Stimulated activated memory B cell treated with anti-CD40 and anti-IgM and Interleukin-4, amounts not matched to agents 10 μg/mL and 1 μg/mL and 100 μg/mL, for 72 hours (primary cell): ENCODE measurements at regions not wholly inside any gene's neighbourhood (a gene's known extent, or its start where the extent isn't known, plus 50 kb on each side); places are given as distances from the start of the nearest gene placed in this dataset.
"Not testable (repeated sequence)": the region's sequence is repeated elsewhere in the genome, so short reads cannot be mapped to it uniquely, and the experiment has no call there.

ENCODE experiments used
- ATAC-seq: fragments of 150-1000 bp; cut with Tn5 transposase; 2 replicates; pipeline ENCODE4 v1.10.0; 2021
- H3K27ac Mint-ChIP-seq: one replicate; pipeline ENCODE4 v1.8.0; 2022; ENCODE audit warnings: mild to moderate bottlenecking, mixed read lengths
- H3K27me3 Mint-ChIP-seq: one replicate; pipeline ENCODE4 v1.8.0; 2022; ENCODE audit warnings: mixed read lengths
- H3K36me3 Mint-ChIP-seq: one replicate; pipeline ENCODE4 v1.8.0; 2022; ENCODE audit warnings: mixed read lengths
- H3K4me1 Mint-ChIP-seq: one replicate; pipeline ENCODE4 v1.8.0; 2022; ENCODE audit warnings: mixed read lengths
- H3K4me3 Mint-ChIP-seq: one replicate; pipeline ENCODE4 v1.8.0; 2022; ENCODE audit warnings: mild to moderate bottlenecking, moderate library complexity, mixed read lengths
- H3K9me3 Mint-ChIP-seq: one replicate; pipeline ENCODE4 v1.8.0; 2022; ENCODE audit warnings: mixed read lengths

GRCh38 chr10:44571701-44572100 is 186.8 kb upstream of the CXCL12 start:
- Mint-ChIP-seq H3K27ac (no peak overlapping the region), H3K4me1 (no peaks in the 10 kb centered on the region)

DNA sequence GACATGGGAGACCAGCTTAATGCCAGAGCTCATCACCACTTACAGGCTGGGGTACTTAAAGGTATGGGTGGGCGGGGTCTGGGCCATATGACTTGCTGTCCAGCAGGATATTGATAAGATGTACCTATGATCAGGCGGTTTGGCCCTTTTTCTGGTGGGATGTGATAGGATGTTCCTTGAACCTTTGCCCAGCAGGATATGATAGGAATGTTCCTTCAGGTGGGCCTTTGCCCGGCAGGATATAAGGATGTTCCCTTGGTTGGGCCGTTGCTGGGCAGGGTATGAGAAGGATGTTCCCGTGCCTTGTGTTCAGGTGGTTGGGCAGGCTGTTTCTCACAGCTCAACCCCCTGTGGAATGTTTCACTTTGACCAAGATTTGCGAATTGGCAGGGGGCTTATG is 187.2 kb upstream of the CXCL12 start:
- no peak for ATAC-seq
- no peak overlapping the region for H3K27ac Mint-ChIP-seq
- H3K4me1 Mint-ChIP-seq = no peaks in the 10 kb centered on the region
- H3K36me3 Mint-ChIP-seq = no peaks in the 10 kb centered on the region
- H3K4me3 Mint-ChIP-seq = no peak overlapping the region
- peaks cover 3% of the 10 kb centered on the region for H3K9me3 Mint-ChIP-seq
- H3K27me3 Mint-ChIP-seq = no peaks in the 10 kb centered on the region

More at GRCh38 chr10:44571701-44572100, 186.8 kb upstream of the CXCL12 start:
- Mint-ChIP-seq H3K36me3 (no peaks in the 10 kb centered on the region), H3K4me3 (no peak overlapping the region), H3K9me3 (peaks cover 3% of the 10 kb centered on the region), H3K27me3 (no peaks in the 10 kb centered on the region)
- no peak for ATAC-seq

DNA sequence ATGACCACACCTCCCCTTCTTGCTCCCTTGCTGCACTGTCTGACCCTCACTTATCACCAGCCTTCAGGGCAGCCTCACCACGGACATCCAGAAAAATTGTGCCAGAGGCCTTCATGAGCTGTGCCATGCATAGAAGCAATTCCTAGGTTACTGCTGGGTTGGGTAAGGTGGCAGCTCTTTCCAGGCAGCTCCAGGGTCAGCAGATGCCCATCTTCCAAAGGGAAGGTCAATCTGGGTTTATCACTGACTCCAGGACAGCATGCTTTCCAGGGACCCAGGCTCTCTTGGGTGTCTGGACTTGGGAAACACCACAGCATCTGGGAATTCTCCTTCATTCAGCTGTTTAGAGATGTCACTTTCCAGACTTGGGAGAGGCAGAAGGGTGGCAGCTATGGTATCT is 188.9 kb upstream of the CXCL12 start:
- Mint-ChIP-seq H3K9me3 (peaks cover 3% of the 10 kb centered on the region), H3K4me1 (no peaks in the 10 kb centered on the region), H3K4me3 (no peak overlapping the region), H3K27me3 (no peaks in the 10 kb centered on the region), H3K27ac (no peak overlapping the region), H3K36me3 (no peaks in the 10 kb centered on the region)
- ATAC-seq = no peak

DNA sequence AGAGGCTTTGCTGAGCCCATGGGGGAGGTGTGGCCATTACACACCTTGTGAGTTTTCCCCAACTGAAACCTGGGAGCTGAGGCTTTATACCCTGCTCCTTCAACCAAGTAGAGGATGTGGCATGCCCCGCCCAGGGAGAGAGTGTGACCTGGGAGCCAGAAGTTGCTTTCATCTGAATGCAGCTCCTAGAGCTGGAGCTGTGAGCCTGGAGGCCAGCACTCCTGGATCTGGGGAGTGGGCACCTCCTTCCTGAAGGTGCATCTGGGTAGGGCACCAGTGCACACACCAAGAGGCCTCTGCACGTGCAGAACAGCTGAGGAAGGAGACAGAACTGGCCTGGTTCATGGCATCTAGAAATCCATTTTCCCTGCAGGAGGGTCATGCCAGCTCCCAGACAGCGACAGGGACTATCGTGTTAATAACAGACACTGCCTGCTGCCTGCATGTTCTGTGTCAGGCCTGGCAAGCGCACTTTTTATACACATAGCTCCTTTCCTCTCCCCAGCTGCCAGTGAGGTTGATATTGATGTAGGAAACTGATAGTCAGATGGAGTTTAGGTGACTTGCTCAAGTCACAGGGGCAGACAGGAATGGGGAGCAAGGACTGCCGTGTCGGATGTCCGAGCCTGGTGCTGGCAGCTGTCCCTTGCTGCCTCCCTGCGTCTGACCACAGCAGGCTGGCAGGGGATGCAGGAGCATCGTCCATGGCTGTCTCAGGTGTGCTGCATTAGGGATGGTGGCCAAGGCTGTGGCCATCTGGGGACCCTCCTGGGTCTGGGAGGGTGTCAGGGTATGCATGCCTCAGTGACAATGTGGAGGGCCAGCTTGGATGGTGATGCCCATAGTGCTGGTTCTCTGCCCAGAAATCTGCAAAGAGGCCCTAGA is 189.9 kb upstream of the CXCL12 start:
- H3K4me3 Mint-ChIP-seq = no peak overlapping the region
- no peaks in the 10 kb centered on the region for H3K36me3 Mint-ChIP-seq

DNA sequence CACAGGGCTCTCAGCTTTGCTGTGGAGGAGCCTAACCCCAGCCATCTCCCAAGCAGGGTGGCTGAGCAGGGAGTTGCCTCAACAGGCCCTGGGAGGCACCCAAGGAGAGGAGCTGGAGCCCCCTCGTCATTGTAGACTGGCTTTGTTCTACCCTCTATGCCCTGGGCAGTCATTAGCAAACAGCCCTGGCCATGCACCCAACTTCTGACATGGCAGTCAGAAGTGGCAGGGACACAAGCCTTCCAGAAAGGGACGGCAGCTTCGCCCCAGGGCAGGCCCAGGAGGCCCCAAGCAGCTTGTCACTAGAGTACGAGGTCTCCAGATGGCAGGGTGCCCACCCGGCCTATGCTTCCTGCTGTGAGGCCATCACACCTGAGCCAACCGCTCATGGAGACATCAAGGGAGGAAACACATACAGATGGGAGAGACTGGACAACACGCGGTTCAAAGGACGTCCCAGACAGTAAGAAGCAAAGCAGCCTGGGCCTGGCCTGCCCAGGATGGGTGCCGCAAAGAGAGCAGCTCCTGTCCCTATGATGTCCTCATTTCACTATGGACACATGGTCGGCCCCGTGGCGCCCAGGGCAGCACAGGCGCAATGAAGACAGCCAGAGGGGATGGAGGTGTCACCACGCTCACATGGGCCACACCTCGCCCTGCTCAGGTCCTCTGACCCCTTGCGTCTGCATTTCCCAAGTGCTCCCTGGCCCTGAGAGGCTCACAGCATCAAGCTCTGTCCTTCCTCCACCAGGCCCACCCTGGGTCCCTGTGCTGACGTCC is 190.9 kb upstream of the CXCL12 start:
- Mint-ChIP-seq H3K36me3 (no peaks in the 10 kb centered on the region), H3K9me3 (peaks cover 6% of the 10 kb centered on the region), H3K4me3 (no peak overlapping the region), H3K4me1 (no peaks in the 10 kb centered on the region), H3K27me3 (no peaks in the 10 kb centered on the region), H3K27ac (no peak overlapping the region)
- ATAC-seq = no peak

More for the DNA sequence above, 189.9 kb upstream of the CXCL12 start:
- H3K27me3 Mint-ChIP-seq = no peaks in the 10 kb centered on the region
- H3K9me3 Mint-ChIP-seq = peaks cover 6% of the 10 kb centered on the region
- no peaks in the 10 kb centered on the region for H3K4me1 Mint-ChIP-seq
- no peak for ATAC-seq
- no peak overlapping the region for H3K27ac Mint-ChIP-seq

- Mint-ChIP-seq H3K36me3 (no peaks in the 10 kb centered on the region), H3K4me1 (no peaks in the 10 kb centered on the region), H3K4me3 (no peak overlapping the region), H3K9me3 (peaks cover 5% of the 10 kb centered on the region), H3K27ac (no peak overlapping the region), H3K27me3 (no peaks in the 10 kb centered on the region)
- no peak for ATAC-seq
Measured at GRCh38 chr10:44576702-44577191, 191.8 kb upstream of the CXCL12 start.

DNA sequence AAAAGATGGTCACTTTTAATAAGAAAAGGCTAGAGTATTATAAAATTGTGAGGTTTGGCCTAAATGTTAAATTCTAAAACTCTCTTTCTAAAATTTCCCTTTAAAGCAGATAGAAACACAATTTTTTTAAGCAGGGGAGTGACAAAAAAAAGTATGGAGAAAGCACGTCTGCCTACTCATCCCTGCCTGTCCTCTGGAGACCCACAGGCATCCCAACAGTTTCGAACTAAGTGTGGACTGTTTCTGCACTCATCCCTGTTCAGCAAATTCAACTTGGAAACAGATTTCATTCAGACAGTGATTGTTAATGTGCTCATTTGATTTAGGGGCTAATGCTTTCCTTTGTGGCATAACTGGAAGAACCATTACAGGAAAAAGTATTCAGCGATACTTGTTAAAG is 192.6 kb upstream of the CXCL12 start:
- no peak for ATAC-seq
- no peak overlapping the region for H3K4me3 Mint-ChIP-seq
- H3K36me3 Mint-ChIP-seq = no peaks in the 10 kb centered on the region
- no peaks in the 10 kb centered on the region for H3K27me3 Mint-ChIP-seq
- H3K27ac Mint-ChIP-seq = no peak overlapping the region
- H3K4me1 Mint-ChIP-seq = no peaks in the 10 kb centered on the region
- peaks cover 3% of the 10 kb centered on the region for H3K9me3 Mint-ChIP-seq

DNA sequence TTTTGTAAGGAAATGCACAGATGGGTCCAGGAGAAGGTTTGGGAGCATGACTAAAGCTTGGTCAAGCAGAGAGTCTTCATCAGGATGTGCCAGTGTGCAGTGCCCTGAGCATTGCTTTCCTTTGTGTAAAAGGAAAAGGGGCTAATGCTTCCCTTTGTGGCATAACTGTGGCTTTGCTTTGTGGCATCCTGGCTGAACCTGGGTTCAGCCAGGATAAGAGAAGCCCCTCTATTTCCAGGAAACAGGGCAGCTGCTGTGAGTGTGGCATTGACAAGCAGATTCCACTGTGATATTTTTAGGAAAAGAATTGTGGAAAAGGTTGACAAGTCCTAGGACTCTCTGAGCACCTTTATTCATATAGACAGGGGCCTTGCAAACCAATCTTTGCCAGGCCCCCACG is 193.4 kb upstream of the CXCL12 start:
- no peak for ATAC-seq
- Mint-ChIP-seq H3K27me3 (no peaks in the 10 kb centered on the region), H3K4me1 (no peaks in the 10 kb centered on the region), H3K36me3 (no peaks in the 10 kb centered on the region), H3K27ac (no peak overlapping the region), H3K4me3 (no peak overlapping the region), H3K9me3 (peaks cover 3% of the 10 kb centered on the region)

- not testable (repeated sequence) for H3K9me3 Mint-ChIP-seq, H3K4me3 Mint-ChIP-seq, H3K27ac Mint-ChIP-seq, ATAC-seq, H3K4me1 Mint-ChIP-seq, H3K27me3 Mint-ChIP-seq, H3K36me3 Mint-ChIP-seq
Measured at GRCh38 chr10:44578963-44579362, 194.1 kb upstream of the CXCL12 start.

DNA sequence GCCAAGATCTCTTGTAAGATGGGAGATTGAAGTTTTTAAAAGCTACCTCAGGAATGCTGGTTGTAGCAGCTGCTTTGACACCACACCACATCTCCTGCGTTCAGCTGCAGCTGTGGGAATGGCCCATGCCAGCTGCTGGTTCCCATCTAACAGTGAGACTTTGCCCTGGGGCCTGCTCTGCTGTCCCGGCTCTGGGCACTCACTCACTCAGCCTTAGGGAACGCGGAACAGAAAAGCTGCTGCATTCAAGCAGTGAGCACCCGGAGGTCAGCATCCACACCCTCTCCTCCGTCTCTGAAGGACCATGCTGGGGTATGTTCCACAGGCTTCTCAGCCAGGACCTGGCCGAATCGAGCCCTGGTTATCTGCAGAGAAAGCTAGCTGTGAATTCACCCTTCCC is 197.1 kb upstream of the CXCL12 start:
- no peak overlapping the region for H3K4me3 Mint-ChIP-seq
- H3K27me3 Mint-ChIP-seq = no peaks in the 10 kb centered on the region
- ATAC-seq = peak; percentile 40
- no peak overlapping the region for H3K27ac Mint-ChIP-seq
- peaks cover 3% of the 10 kb centered on the region for H3K9me3 Mint-ChIP-seq
- H3K36me3 Mint-ChIP-seq = no peaks in the 10 kb centered on the region
- no peaks in the 10 kb centered on the region for H3K4me1 Mint-ChIP-seq

- ATAC-seq = peak; percentile 37
- Mint-ChIP-seq H3K9me3 (no peaks in the 10 kb centered on the region), H3K27ac (no peak overlapping the region), H3K4me1 (no peaks in the 10 kb centered on the region), H3K36me3 (no peaks in the 10 kb centered on the region), H3K27me3 (peaks cover 14% of the 10 kb centered on the region), H3K4me3 (no peak overlapping the region)
Measured at GRCh38 chr10:44587488-44588318, 202.8 kb upstream of the CXCL12 start.

DNA sequence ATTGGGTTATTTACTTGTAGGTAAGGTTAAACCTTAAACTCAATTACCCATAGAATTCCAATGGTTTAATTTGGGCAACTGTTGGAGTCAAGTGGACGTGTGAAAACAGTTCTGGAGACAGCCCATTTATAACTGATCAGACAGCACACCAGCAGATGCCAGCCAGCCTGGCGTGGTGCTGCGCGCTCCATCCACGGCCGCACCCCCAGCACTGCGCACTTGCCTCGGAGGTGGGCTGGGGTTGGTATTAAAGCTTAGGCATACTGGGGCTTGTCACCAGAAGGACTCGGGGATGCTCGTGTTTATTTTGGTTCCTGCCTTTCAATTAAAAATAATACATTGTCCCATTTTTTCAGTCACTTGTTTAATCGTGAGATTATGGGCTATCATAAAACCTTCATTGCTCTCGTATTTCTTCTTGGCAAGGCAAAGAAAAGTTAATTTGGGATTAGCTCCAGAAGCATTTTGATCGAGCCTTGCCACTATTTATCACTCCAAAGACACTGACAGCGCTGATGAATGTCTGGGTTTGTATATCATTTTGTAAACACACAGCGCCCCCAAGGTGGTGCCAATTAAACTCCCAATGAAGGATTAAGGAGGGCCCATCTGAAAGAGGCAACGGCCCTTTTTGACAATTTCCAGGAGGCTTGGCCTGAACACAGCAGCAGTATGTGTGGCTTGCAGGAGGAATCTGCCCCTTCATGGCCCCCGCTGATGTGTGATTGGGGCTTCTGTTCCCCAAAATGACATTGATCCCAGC is 204.5 kb upstream of the CXCL12 start:
- Mint-ChIP-seq H3K27me3 (peaks cover 17% of the 10 kb centered on the region), H3K27ac (no peak overlapping the region), H3K9me3 (no peaks in the 10 kb centered on the region), H3K4me1 (no peaks in the 10 kb centered on the region), H3K4me3 (no peak overlapping the region), H3K36me3 (no peaks in the 10 kb centered on the region)
- ATAC-seq = no peak

DNA sequence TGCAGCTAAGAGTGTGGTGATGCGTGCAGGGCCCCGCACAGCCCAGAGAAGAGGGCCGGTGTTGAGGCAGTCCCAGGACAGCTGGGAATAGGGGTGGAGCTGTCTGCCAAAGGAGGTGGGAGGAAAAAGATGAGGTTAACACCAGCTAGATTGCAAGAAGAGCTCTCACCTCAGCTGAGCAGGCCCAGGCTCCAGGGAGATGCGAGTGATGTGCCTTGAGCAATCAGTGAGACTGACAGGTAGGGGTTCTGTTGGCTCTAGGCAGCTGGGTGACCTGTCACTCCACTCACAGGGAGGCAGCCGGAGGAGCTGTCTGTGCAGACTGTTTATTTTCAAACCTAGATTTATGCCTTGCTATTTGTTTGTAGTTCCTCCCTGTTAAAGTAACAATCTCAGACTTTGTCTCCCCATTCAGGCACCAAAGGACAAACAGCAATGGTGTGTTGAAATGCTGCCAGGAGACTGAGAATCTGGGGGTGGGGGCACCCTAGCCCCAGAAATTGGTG is 205.1 kb upstream of the CXCL12 start:
- ATAC-seq = no peak
- peaks cover 17% of the 10 kb centered on the region for H3K27me3 Mint-ChIP-seq
- no peak overlapping the region for H3K27ac Mint-ChIP-seq
- H3K4me3 Mint-ChIP-seq = no peak overlapping the region
- H3K4me1 Mint-ChIP-seq = no peaks in the 10 kb centered on the region
- H3K36me3 Mint-ChIP-seq = no peaks in the 10 kb centered on the region
- H3K9me3 Mint-ChIP-seq = no peaks in the 10 kb centered on the region

- Mint-ChIP-seq H3K4me1 (no peaks in the 10 kb centered on the region), H3K9me3 (peaks cover 1% of the 10 kb centered on the region), H3K4me3 (no peak overlapping the region), H3K36me3 (no peaks in the 10 kb centered on the region), H3K27ac (no peak overlapping the region), H3K27me3 (peaks cover 17% of the 10 kb centered on the region)
- ATAC-seq = no peak
Measured at GRCh38 chr10:44591911-44592310, 207.0 kb upstream of the CXCL12 start.
